ENCODE measurements at regions not wholly inside any gene's neighbourhood (a gene's known extent, or its start where the extent isn't known, plus 50 kb on each side); places are given as distances from the start of the nearest gene placed in this dataset.

- ChIA-PET POLR2A (ENCODE audit: unreplicated experiment) (no interaction called here), CTCF (no interaction called here)
These were observed 206.1 kb upstream of the NPSR1 start for GRCh38 chr7:34451923-34452322.

More at GRCh38 chr7:34451923-34452322, 206.1 kb upstream of the NPSR1 start:
- H3K23ac ChIP-seq (ENCODE audit: low read depth, low read length): no peak overlapping the region
- no peak overlapping the region for H3K4ac ChIP-seq (ENCODE audit: low read depth, low read length)
- no peak overlapping the region for H2BK20ac ChIP-seq (ENCODE audit: low read depth, low read length)
- no peaks in the 10 kb centered on the region for H3K36me3 ChIP-seq (ENCODE audit: control insufficient read depth, insufficient read depth, low read length)
- no peak overlapping the region for H3K4me2 ChIP-seq (ENCODE audit: low read depth, low read length)
- ATAC-seq (ENCODE audit: low read depth): no peak
- H3K56ac ChIP-seq (ENCODE audit: extremely low read depth, insufficient read depth, low read length): no peak overlapping the region
- H3K14ac ChIP-seq (replicated peaks; ENCODE audit: low read depth, low read length): no peak overlapping the region
- in situ Hi-C loops (cut with MboI; ENCODE audit: low sequenced_read_pairs): no loop called here
- no peaks in the 10 kb centered on the region for H4K20me1 ChIP-seq (ENCODE audit: insufficient read depth, low read length)
- no peak overlapping the region for H2BK120ac ChIP-seq (ENCODE audit: low read depth, low read length)
- intact Hi-C loops (cut with micrococcal nuclease): no loop called here
- no peaks in the 10 kb centered on the region for H3K9me1 ChIP-seq (ENCODE audit: insufficient read depth, low read length)
- no peak for DNase-seq
- H3K4me1 ChIP-seq (ENCODE audit: control insufficient read depth, insufficient read depth, low read length): no peaks in the 10 kb centered on the region
- TF ChIP-seq POLR2A (IDR thresholded peaks at IDR 0.05; ENCODE audit: low read depth, low read length) (no peak), RFX5 (IDR thresholded peaks at IDR 0.05; ENCODE audit: low read depth, low read length) (no peak), RCOR1 (IDR thresholded peaks at IDR 0.05; ENCODE audit: insufficient replicate concordance, low read length) (no peak), SMC3 (IDR thresholded peaks at IDR 0.05; ENCODE audit: low read depth, low read length) (no peak), RAD21 (IDR thresholded peaks at IDR 0.05; ENCODE audit: low read length) (no peak), FOS (IDR thresholded peaks at IDR 0.05; ENCODE audit: low read depth, low read length) (no peak), BHLHE40 (IDR thresholded peaks at IDR 0.05; ENCODE audit: low read depth, low read length) (no peak), CTCF (conservative IDR thresholded peaks at IDR 0.05; ENCODE audit: low read depth, low read length) (no peak), USF2 (IDR thresholded peaks at IDR 0.05; ENCODE audit: low read depth, low read length) (no peak), CEBPB (IDR thresholded peaks at IDR 0.05; ENCODE audit: low read depth, low read length) (no peak), ELK1 (IDR thresholded peaks at IDR 0.05; ENCODE audit: borderline replicate concordance, low read depth, low read length) (no peak), MAFK (IDR thresholded peaks at IDR 0.05; ENCODE audit: low read depth, low read length) (no peak), MXI1 (IDR thresholded peaks at IDR 0.05; ENCODE audit: borderline replicate concordance, low read depth, low read length) (no peak), CHD1 (IDR thresholded peaks at IDR 0.05; ENCODE audit: low read depth, low read length) (no peak), NFE2L2 (IDR thresholded peaks at IDR 0.05; ENCODE audit: low read depth, low read length) (no peak), MAZ (IDR thresholded peaks at IDR 0.05; ENCODE audit: borderline replicate concordance, low read depth, low read length) (no peak)
- no peak overlapping the region for H3K9ac ChIP-seq (ENCODE audit: low read depth, low read length)
- no peak overlapping the region for H3K4me3 ChIP-seq (ENCODE audit: insufficient read depth, low read depth, low read length)
- no peaks in the 10 kb centered on the region for H3K9me3 ChIP-seq (ENCODE audit: control insufficient read depth, insufficient read depth, low read length)
- no peak overlapping the region for H2AK9ac ChIP-seq (replicated peaks; ENCODE audit: low read depth, low read length, poor library complexity)
- no peak overlapping the region for H4K91ac ChIP-seq (ENCODE audit: insufficient read depth, low read depth, low read length)
- no peak overlapping the region for H3K27ac ChIP-seq (ENCODE audit: insufficient read depth, low read length)
- no peak overlapping the region for H3K18ac ChIP-seq (ENCODE audit: low read depth, low read length)
- no peak overlapping the region for H2BK5ac ChIP-seq (ENCODE audit: low read depth, low read length, poor library complexity, severe bottlenecking)
- dilution Hi-C loops (cut with HindIII; ENCODE audit: low sequenced_read_pairs, unreplicated experiment): no loop called here
- H4K8ac ChIP-seq (ENCODE audit: low read depth in 2 of 2, low read length in 2 of 2): no peak overlapping the region
- H3K27me3 ChIP-seq (ENCODE audit: control insufficient read depth, insufficient read depth, low read length): no peaks in the 10 kb centered on the region
- no CpG with 5 or more reads among the region's 3 CpGs for WGBS, 2 experiments (ENCODE audit: extremely low coverage in 2 of 2, insufficient read length in 1 of 2)
- no peak overlapping the region for H2AK5ac ChIP-seq (ENCODE audit: low read depth, low read length)
- H4K5ac ChIP-seq (ENCODE audit: low read depth, low read length): no peak overlapping the region
- BruUV-seq (replicated peaks): no TSS peak
- no peak overlapping the region for H2AFZ ChIP-seq (replicated peaks; ENCODE audit: low read length, poor library complexity)
- no peaks in the 10 kb centered on the region for H3K79me1 ChIP-seq (ENCODE audit: low read depth in 1 of 2, low read length in 2 of 2)
- H2BK15ac ChIP-seq (ENCODE audit: low read depth, low read length): no peak overlapping the region

All from IMR-90 (cell line).